GM12873 (cell line): ENCODE measurements at regions not wholly inside any gene's neighbourhood (a gene's known extent, or its start where the extent isn't known, plus 50 kb on each side); places are given as distances from the start of the nearest gene placed in this dataset.

Source experiments
- TF ChIP-seq, protein P1 (sequence below): IDR thresholded peaks from 2 replicates; pipeline ENCODE4 v1.5.1; 2012; ENCODE audit warnings: low read depth, mild to moderate bottlenecking, moderate library complexity, low read length, control low read depth; ENCODE audit not compliant: insufficient read depth; ENCODE audit errors: missing control alignments

DNA sequence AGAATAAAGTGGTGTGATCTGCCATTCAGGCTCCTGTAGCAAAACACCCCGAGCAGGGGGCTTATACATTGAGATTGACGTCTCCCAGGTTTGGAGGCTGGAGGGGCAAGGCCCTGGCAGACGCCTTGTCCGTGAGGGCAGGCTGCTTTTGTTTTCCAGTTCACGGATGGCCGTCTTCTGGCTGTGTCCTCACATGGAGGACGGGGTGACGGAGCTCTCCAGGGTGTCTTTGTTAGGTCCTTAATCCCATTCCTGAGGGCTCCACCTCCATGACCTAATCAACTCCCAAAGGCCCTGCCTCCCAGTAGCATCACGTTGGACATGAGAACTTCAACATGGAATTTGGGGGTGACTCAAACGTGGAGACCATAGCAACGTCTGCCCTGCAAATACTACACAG, 147.7 kb downstream of the KIF26A start:
- TF ChIP-seq, protein P1, sequence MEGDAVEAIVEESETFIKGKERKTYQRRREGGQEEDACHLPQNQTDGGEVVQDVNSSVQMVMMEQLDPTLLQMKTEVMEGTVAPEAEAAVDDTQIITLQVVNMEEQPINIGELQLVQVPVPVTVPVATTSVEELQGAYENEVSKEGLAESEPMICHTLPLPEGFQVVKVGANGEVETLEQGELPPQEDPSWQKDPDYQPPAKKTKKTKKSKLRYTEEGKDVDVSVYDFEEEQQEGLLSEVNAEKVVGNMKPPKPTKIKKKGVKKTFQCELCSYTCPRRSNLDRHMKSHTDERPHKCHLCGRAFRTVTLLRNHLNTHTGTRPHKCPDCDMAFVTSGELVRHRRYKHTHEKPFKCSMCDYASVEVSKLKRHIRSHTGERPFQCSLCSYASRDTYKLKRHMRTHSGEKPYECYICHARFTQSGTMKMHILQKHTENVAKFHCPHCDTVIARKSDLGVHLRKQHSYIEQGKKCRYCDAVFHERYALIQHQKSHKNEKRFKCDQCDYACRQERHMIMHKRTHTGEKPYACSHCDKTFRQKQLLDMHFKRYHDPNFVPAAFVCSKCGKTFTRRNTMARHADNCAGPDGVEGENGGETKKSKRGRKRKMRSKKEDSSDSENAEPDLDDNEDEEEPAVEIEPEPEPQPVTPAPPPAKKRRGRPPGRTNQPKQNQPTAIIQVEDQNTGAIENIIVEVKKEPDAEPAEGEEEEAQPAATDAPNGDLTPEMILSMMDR: no peak

DNA sequence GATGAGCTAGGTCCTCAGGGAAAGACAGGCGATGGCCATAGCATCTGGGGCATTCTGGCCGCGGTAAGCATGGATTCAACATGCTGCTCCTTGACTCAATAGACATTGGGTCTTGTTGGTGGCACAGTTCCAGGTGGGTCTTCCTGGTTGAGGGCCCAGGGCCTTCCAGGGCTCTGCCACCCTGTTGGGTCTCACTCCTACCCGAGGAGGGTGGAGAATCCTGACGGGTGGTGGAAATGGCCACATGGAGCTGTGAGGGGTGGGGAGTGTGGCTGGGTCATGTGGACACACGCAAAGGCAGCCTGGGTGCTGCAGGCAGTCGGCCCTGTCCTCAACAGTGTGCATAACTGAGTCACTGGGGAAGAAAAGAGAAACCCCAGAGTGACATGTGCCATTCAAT, 148.1 kb downstream of the KIF26A start:
- TF ChIP-seq, protein P1: no peak

DNA sequence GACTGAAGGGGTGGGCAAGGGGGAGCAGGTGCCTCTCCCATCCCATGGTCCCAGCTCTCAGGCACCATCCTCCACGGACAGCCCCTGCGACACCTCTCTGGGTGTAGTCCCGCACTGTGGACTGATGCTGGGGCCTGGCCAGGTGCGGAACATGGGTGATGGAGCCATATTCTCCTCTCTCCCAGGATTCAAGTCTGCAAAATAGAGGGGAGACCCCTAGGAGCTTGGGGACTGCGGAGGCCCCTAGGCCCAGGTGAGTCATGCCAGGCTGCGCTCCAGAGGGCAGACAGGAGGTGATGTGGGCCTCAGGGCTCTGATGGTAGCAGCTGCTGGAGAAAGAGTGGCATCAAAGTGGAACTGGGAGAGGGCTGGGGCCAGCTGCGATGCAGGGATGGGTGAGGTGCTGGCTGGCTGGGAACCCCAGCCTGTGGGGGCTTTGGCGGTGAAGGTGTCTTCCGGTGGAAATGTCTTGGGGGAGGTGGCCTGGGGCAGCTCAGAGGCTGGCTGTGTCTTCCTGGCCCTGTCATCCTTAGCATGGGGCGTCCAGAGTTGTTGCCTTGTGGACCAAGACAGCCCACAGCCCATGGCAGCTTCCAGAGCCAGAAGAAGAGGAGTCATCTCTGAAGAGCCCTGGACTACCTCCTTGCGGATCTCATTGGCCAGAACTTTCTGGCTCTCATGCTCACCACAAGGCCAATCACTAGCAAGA, 149.1 kb downstream of the KIF26A start:
- TF ChIP-seq, protein P1: no peak

DNA sequence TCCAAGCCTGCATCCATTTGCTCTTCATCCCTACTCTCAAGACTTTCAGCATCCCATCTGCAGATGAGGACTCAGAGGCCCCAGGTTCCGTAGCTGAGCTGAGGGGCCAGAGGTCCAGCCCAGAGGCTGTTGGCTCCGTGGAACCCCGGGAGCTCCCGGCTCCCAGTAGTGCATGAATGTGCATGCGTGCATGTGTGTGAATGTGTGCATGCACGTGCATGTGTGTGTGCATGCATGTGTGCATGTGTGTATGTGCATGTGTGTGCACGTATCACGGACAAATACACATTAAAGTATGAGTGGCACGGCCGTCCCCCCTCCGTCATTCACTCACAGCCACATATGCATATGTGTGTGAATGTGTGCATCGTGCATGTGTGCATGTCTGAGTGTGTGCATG, 149.9 kb downstream of the KIF26A start:
- TF ChIP-seq, protein P1: no peak

DNA sequence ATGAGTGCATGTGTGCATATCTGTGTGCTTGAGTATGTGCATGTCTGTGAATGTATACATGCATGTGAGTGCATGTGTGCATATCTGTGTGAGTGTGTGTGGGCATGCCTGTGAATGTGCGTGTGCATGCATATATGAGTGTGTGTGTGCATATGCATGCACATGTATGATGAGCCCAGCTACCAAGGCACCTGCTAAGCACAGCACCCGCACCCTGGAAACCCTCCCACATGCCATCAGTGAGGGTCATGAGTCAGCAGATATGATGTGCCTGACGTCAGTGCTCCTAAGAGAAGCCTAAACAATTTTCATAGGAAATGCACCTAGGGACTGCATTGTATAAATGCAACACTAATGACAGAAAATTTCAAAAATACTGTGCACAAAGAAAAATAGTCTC, 151.1 kb downstream of the KIF26A start:
- TF ChIP-seq, protein P1: no peak

DNA sequence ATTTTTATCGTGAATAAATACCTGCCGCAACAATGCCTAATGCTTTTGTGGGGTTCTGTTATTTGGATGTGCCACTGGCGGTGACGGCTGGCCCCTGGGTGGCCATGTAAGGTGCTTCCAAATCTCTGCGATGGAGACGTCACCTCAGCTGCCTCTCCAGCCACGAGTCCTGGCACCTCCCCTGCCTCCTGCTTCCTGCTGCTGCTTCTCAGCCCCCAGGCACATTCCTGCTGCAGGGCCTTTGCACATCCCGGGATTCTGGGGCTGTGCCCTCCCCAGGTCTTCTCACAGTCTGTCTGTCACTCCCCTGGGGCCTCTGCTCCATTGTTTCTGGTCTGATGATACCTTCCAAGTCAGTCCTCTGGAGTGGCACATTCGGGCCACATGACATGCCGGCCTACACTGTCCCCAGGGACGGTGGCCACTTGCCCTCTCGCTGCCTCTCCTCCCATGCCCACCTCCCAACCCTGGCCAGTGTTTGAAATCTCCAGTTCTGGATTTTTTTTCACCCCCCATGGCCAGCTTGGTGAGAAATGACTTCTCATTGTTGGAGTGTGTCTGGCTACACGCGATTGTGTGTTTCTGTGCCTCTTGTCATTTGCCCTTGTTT, 151.8 kb downstream of the KIF26A start:
- TF ChIP-seq, protein P1: no peak

DNA sequence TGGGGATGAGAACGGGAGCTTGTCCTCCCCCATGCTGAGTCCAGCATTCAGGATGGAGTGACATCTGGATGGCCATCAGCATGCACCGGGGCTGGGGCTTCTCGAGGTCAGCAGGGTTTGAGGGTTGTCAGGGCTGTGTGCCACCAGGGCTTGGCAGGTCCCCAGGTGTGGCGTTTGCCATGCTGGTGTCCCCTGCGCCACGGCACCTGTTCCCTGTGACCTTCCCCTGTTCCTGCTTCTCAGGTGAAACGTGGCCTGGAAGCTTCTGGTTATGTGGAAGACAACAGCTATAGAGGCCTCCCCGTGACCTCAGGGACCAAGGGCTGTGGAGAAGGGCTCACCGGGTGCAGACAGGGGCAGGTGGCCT, 152.4 kb downstream of the KIF26A start:
- TF ChIP-seq, protein P1: no peak
